SK-N-SH treated with all-trans-retinoic acid at 6 μM for 48 hours (cell line): ENCODE measurements at regions not wholly inside any gene's neighbourhood (a gene's known extent, or its start where the extent isn't known, plus 50 kb on each side); places are given as distances from the start of the nearest gene placed in this dataset.
A peak's percentile ranks its signal among the peaks of the same experiment; 100 is the strongest.

Source experiments
- ATAC-seq: fragments of 200-7000 bp; cut with Tn5 transposase; 3 replicates; pipeline ENCODE4 v1.9.1; 2020; ENCODE audit warnings: mild to moderate bottlenecking, moderate library complexity
- ARNTL ChIP-seq: fragments of 450-650 bp; formaldehyde crosslinking; IDR thresholded peaks from 2 replicates; pipeline ENCODE4 v1.5.0; 2020; ENCODE audit warnings: low read depth, mild to moderate bottlenecking, moderate library complexity, borderline replicate concordance
- BACH2 ChIP-seq: fragments of 250-450 bp; sonication (Bioruptor Pico); IDR thresholded peaks from 2 replicates; pipeline ENCODE4 v1.9.0; 2021; ENCODE audit warnings: mild to moderate bottlenecking, borderline replicate concordance
- CREB5 ChIP-seq: fragments of 250-450 bp; sonication (Bioruptor Pico); IDR thresholded peaks from 2 replicates; pipeline ENCODE4 v1.5.1; 2020; ENCODE audit warnings: low read depth, mild to moderate bottlenecking, moderate library complexity
- CSDC2 ChIP-seq: fragments of 250-450 bp; sonication (Bioruptor Pico); IDR thresholded peaks from 2 replicates; pipeline ENCODE4 v1.5.0; 2020; ENCODE audit warnings: mild to moderate bottlenecking, moderate library complexity
- CSRNP3 ChIP-seq: fragments of 250-450 bp; sonication (Bioruptor Pico); IDR thresholded peaks from 2 replicates; pipeline ENCODE4 v1.5.1; 2021; ENCODE audit warnings: mild to moderate bottlenecking, moderate library complexity
- ESRRG ChIP-seq: fragments of 250-450 bp; sonication (Bioruptor Pico); IDR thresholded peaks from 2 replicates; pipeline ENCODE4 v1.6.1; 2021; ENCODE audit warnings: mild to moderate bottlenecking
- GLIS3 ChIP-seq: fragments of 250-450 bp; sonication (Bioruptor Pico); IDR thresholded peaks from 2 replicates; pipeline ENCODE4 v1.5.0; 2020; ENCODE audit warnings: mild to moderate bottlenecking, moderate library complexity
- OSR1 ChIP-seq: fragments of 250-450 bp; sonication (Bioruptor Pico); IDR thresholded peaks from 2 replicates; pipeline ENCODE4 v1.8.0; 2022; ENCODE audit warnings: moderate library complexity, mild to moderate bottlenecking, inconsistent platforms
- PATZ1 ChIP-seq: fragments of 250-450 bp; sonication (Bioruptor Pico); IDR thresholded peaks from 2 replicates; pipeline ENCODE4 v1.8.0; 2020; ENCODE audit warnings: mild to moderate bottlenecking, moderate library complexity, borderline replicate concordance
- PPARA ChIP-seq: fragments of 250-450 bp; sonication (Bioruptor Pico); IDR thresholded peaks from 2 replicates; pipeline ENCODE4 v1.5.0; 2020; ENCODE audit warnings: mild to moderate bottlenecking, borderline replicate concordance
- RARB ChIP-seq: fragments of 250-450 bp; sonication (Bioruptor Pico); IDR thresholded peaks from 2 replicates; pipeline ENCODE4 v1.8.0; 2021; ENCODE audit warnings: mild to moderate bottlenecking, moderate library complexity
- SNAI2 ChIP-seq: fragments of 250-450 bp; sonication (Bioruptor Pico); IDR thresholded peaks from 2 replicates; pipeline ENCODE4 v1.5.0; 2020; ENCODE audit warnings: mild to moderate bottlenecking, moderate library complexity
- TCF4 ChIP-seq: fragments of 250-450 bp; sonication (Bioruptor Pico); IDR thresholded peaks from 2 replicates; pipeline ENCODE4 v1.8.0; 2021; ENCODE audit warnings: mild to moderate bottlenecking, moderate library complexity, borderline replicate concordance
- TOX ChIP-seq: fragments of 250-450 bp; sonication (Bioruptor Pico); IDR thresholded peaks from 2 replicates; pipeline ENCODE4 v1.8.0; 2021; ENCODE audit warnings: mild to moderate bottlenecking, moderate library complexity, borderline replicate concordance
- TSHZ2 ChIP-seq: fragments of 250-450 bp; sonication (Bioruptor Pico); IDR thresholded peaks from 2 replicates; pipeline ENCODE4 v1.5.0; 2020; ENCODE audit warnings: mild to moderate bottlenecking, moderate library complexity
- ZC3H10 ChIP-seq: fragments of 250-450 bp; sonication (Bioruptor Pico); IDR thresholded peaks from 2 replicates; pipeline ENCODE4 v1.5.1; 2021; ENCODE audit warnings: mild to moderate bottlenecking, moderate library complexity
- ZFP3 ChIP-seq: fragments of 250-450 bp; sonication (Bioruptor Pico); IDR thresholded peaks from 2 replicates; pipeline ENCODE4 v1.5.0; 2020; ENCODE audit warnings: mild to moderate bottlenecking, moderate library complexity
- ZFP30 ChIP-seq: fragments of 450-650 bp; formaldehyde crosslinking; IDR thresholded peaks from 2 replicates; pipeline ENCODE4 v1.5.0; 2022; ENCODE audit warnings: mild to moderate bottlenecking, moderate library complexity
- ZNF565 ChIP-seq: fragments of 450-650 bp; formaldehyde crosslinking; conservative IDR thresholded peaks from 2 replicates; pipeline ENCODE4 v1.5.0; 2020; ENCODE audit warnings: low read depth, mild to moderate bottlenecking, moderate library complexity
- ZNF70 ChIP-seq: fragments of 450-650 bp; formaldehyde crosslinking; IDR thresholded peaks from 2 replicates; pipeline ENCODE4 v1.5.0; 2020; ENCODE audit warnings: mild to moderate bottlenecking, moderate library complexity
- ZNF8 ChIP-seq: fragments of 450-650 bp; formaldehyde crosslinking; IDR thresholded peaks from 2 replicates; pipeline ENCODE4 v1.5.0; 2020; ENCODE audit warnings: mild to moderate bottlenecking, moderate library complexity

- TF ChIP-seq ZNF70 (CRISPR knock-in tag) (no peak), CSRNP3 (no peak), CREB5 (CRISPR knock-in tag) (no peak), SNAI2 (CRISPR knock-in tag) (no peak), ESRRG (CRISPR knock-in tag) (no peak), RARB (CRISPR knock-in tag) (no peak), PPARA (no peak), OSR1 (CRISPR knock-in tag) (no peak), PATZ1 (no peak), ZC3H10 (CRISPR knock-in tag) (no peak), ZNF565 (CRISPR knock-in tag) (no peak), GLIS3 (CRISPR knock-in tag) (no peak), ARNTL (CRISPR knock-in tag) (no peak), BACH2 (CRISPR knock-in tag) (no peak), TOX (CRISPR knock-in tag) (no peak), ZNF8 (CRISPR knock-in tag) (no peak)
- ATAC-seq, result 0 out of 3 replicates have a peak, but pooled peaks have one; percentile 6
Measured at GRCh38 chr12:46893434-46893833, 67.6 kb upstream of the SLC38A4 start.

- TF ChIP-seq PATZ1 (no peak), ZNF565 (CRISPR knock-in tag) (no peak), ZNF8 (CRISPR knock-in tag) (no peak), ZNF70 (CRISPR knock-in tag) (no peak)
- ATAC-seq, result no peak
Measured at GRCh38 chr12:46895726-46896125, 69.9 kb upstream of the SLC38A4 start.

DNA sequence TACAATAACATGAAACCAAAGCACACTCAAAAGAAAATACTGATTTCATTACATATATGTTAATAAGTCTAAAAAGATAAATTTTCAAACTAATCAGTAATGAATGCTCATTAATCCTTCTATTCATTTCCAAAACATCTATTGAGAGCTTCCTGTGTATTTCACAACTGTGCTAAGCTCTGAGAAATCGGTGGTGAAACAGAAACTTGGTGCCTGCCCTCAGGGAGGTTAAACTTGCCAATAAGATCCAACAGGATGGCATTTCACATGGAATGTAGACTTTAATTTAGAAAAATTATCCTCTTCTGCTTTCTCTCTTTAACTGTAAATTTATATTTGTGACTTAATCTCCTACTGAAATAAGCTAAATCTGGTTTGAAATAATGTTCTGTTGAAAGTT, 70.9 kb upstream of the SLC38A4 start:
- ATAC-seq, result no peak
- TF ChIP-seq ZNF8 (CRISPR knock-in tag) (no peak), ZC3H10 (CRISPR knock-in tag) (no peak), CSDC2 (CRISPR knock-in tag) (no peak), OSR1 (CRISPR knock-in tag) (no peak), ZNF70 (CRISPR knock-in tag) (no peak), TCF4 (CRISPR knock-in tag) (no peak), BACH2 (CRISPR knock-in tag) (no peak), ZFP30 (CRISPR knock-in tag) (no peak), PPARA (no peak), GLIS3 (CRISPR knock-in tag) (no peak), ZFP3 (CRISPR knock-in tag) (no peak), TSHZ2 (CRISPR knock-in tag) (no peak), ESRRG (CRISPR knock-in tag) (no peak), PATZ1 (no peak), CSRNP3 (no peak)
